ENCODE measurements at regions not wholly inside any gene's neighbourhood (a gene's known extent, or its start where the extent isn't known, plus 50 kb on each side); places are given as distances from the start of the nearest gene placed in this dataset.

DNA sequence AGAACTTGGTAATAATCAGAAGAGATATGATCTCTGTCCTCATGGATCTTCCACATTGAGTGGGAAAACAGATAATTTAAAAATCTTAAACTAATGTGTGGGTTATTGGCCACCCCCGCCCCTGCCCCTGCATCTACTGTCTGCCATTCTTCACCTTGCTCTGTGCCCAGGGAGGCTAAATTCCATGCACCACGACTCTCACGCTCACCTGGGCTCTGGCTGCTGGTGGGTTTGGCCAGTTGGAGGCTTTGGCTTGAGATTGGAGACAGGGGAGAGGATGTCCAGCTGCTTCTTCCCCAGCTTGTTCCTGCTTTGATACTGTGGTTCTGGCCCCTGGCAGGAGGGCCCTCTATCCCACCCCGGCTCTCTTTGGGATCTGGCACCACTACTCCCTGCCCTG is 127.9 kb downstream of the IRX5 start:
- in situ Hi-C loops (cut with HindIII; ENCODE audit: low pct_unique_long_range_greater_than_20kb, low sequenced_read_pairs), result no loop called here
- H3K4me1 ChIP-seq (ENCODE audit: control insufficient read depth, insufficient read depth, low read length), result no peaks in the 10 kb centered on the region
- ATAC-seq (no peak), DNase-seq (ENCODE audit: low read depth, low spot score) (no peak)
- intact Hi-C loops (cut with micrococcal nuclease; ENCODE audit: unreplicated experiment), result no loop called here
- POLR2A ChIA-PET, result interaction anchor here (0.6 kb wide), 1 partner anchor 16 kb away, joined by 9 read pairs; no protein-coding TSS in a partner anchor
- CTCF ChIA-PET, result no interaction called here
- peaks cover 4% of the 10 kb centered on the region; the same call in 1 of the 2 replicates for H3K27me3 ChIP-seq (ENCODE audit: control insufficient read depth, insufficient read depth, low read length)
- TF ChIP-seq, protein P1, sequence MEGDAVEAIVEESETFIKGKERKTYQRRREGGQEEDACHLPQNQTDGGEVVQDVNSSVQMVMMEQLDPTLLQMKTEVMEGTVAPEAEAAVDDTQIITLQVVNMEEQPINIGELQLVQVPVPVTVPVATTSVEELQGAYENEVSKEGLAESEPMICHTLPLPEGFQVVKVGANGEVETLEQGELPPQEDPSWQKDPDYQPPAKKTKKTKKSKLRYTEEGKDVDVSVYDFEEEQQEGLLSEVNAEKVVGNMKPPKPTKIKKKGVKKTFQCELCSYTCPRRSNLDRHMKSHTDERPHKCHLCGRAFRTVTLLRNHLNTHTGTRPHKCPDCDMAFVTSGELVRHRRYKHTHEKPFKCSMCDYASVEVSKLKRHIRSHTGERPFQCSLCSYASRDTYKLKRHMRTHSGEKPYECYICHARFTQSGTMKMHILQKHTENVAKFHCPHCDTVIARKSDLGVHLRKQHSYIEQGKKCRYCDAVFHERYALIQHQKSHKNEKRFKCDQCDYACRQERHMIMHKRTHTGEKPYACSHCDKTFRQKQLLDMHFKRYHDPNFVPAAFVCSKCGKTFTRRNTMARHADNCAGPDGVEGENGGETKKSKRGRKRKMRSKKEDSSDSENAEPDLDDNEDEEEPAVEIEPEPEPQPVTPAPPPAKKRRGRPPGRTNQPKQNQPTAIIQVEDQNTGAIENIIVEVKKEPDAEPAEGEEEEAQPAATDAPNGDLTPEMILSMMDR (IDR thresholded peaks at IDR 0.05), result no peak
- TF ChIP-seq POLR2AphosphoS5 (IDR thresholded peaks at IDR 0.05; ENCODE audit: low read depth, low read length) (no peak), REST (IDR thresholded peaks at IDR 0.05; ENCODE audit: insufficient read depth in 1 of 2, low read depth in 2 of 2, low read length in 1 of 2) (no peak), SIN3A (IDR thresholded peaks at IDR 0.05; ENCODE audit: borderline replicate concordance, insufficient read depth, low read depth, low read length) (no peak), TCF7L2 (IDR thresholded peaks at IDR 0.05; ENCODE audit: low read depth, low read length) (no peak)
- H3K36me3 ChIP-seq (ENCODE audit: control insufficient read depth, insufficient read depth, low read length), result no peaks in the 10 kb centered on the region
- H3K4me3 ChIP-seq (ENCODE audit: low read depth in 2 of 2, low read length in 2 of 2), result no peak overlapping the region
- BruUV-seq (replicated peaks), result no TSS peak
- H3K27ac ChIP-seq (ENCODE audit: low read length), result no peak overlapping the region
- H3K9me3 ChIP-seq (ENCODE audit: control insufficient read depth, insufficient read depth, low read depth, low read length), result no peaks in the 10 kb centered on the region

DNA sequence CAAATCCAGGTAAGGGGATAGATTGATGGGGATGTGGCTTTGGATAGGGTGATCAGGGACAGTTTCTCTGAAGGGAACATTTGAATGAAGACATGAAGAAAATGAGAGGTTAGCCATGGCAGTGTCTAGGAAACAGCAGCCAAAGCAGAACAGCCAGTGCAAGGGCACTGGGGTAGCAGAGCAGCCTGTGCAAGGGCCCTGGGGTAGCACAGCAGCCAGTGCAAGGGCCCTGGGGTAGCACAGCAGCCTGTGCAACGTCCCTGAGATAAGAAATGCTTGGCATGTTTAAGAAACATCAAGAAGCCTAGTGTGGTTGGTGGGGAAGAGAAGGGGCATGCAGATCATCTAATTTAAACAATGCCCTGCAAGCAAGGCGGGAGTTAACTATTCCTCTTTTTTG is 128.5 kb downstream of the IRX5 start:
- in situ Hi-C loops (cut with HindIII; ENCODE audit: low pct_unique_long_range_greater_than_20kb, low sequenced_read_pairs), result no loop called here
- Histone ChIP-seq H3K9me3 (ENCODE audit: control insufficient read depth, insufficient read depth, low read depth, low read length) (no peaks in the 10 kb centered on the region), H3K36me3 (ENCODE audit: control insufficient read depth, insufficient read depth, low read length) (no peaks in the 10 kb centered on the region), H3K27ac (ENCODE audit: low read length) (no peak overlapping the region), H3K4me1 (ENCODE audit: control insufficient read depth, insufficient read depth, low read length) (no peaks in the 10 kb centered on the region), H3K27me3 (ENCODE audit: control insufficient read depth, insufficient read depth, low read length) (peaks cover 4% of the 10 kb centered on the region; the same call in 1 of the 2 replicates), H3K4me3 (ENCODE audit: low read depth in 2 of 2, low read length in 2 of 2) (no peak overlapping the region)
- BruUV-seq (replicated peaks), result no TSS peak
- CTCF ChIA-PET, result no interaction called here
- no peak for ATAC-seq
- intact Hi-C loops (cut with micrococcal nuclease; ENCODE audit: unreplicated experiment), result no loop called here
- POLR2A ChIA-PET, result no interaction called here
- DNase-seq (ENCODE audit: low read depth, low spot score), result no peak
- TF ChIP-seq POLR2AphosphoS5 (IDR thresholded peaks at IDR 0.05; ENCODE audit: low read depth, low read length) (no peak), SIN3A (IDR thresholded peaks at IDR 0.05; ENCODE audit: borderline replicate concordance, insufficient read depth, low read depth, low read length) (no peak), REST (IDR thresholded peaks at IDR 0.05; ENCODE audit: insufficient read depth in 1 of 2, low read depth in 2 of 2, low read length in 1 of 2) (no peak), TCF7L2 (IDR thresholded peaks at IDR 0.05; ENCODE audit: low read depth, low read length) (no peak)
- TF ChIP-seq, protein P1 (IDR thresholded peaks at IDR 0.05), result no peak

Measured in Panc1 (cell line).